ENCODE measurements at regions not wholly inside any gene's neighbourhood (a gene's known extent, or its start where the extent isn't known, plus 50 kb on each side); places are given as distances from the start of the nearest gene placed in this dataset.

- Histone ChIP-seq H3K4me3 (no peak overlapping the region), H3K9me3 (no peaks in the 10 kb centered on the region), H3K27ac (no peak overlapping the region), H3K27me3 (replicated peaks; ENCODE audit: insufficient read depth) (no peaks in the 10 kb centered on the region), H3K4me1 (ENCODE audit: control insufficient read depth in 1 of 2, low read depth in 2 of 2) (peaks cover 8 to 9% of the 10 kb centered on the region in 2 donors), H3K36me3 (no peaks in the 10 kb centered on the region)
- DNase-seq (ENCODE audit: low spot score) (no peak), ATAC-seq (ENCODE audit: insufficient number of reproducible peaks, low FRiP score, low read depth) (no peak)
- no peak for TF ChIP-seq CTCF (IDR thresholded peaks at IDR 0.05)
Observed at GRCh38 chr10:4109469-4109868, 324.5 kb upstream of the KLF6 start.

GRCh38 chr10:4108693-4109092 is 323.7 kb upstream of the KLF6 start:
- Histone ChIP-seq H3K9me3 (no peaks in the 10 kb centered on the region), H3K36me3 (no peaks in the 10 kb centered on the region), H3K4me1 (ENCODE audit: control insufficient read depth in 1 of 2, low read depth in 2 of 2) (peaks cover 8 to 9% of the 10 kb centered on the region in 2 donors), H3K4me3 (no peak overlapping the region), H3K27ac (no peak overlapping the region), H3K27me3 (replicated peaks; ENCODE audit: insufficient read depth) (no peaks in the 10 kb centered on the region)
- DNase-seq (ENCODE audit: low spot score) (no peak), ATAC-seq (ENCODE audit: insufficient number of reproducible peaks, low FRiP score, low read depth) (no peak)
- TF ChIP-seq CTCF (IDR thresholded peaks at IDR 0.05), result no peak

GRCh38 chr10:4107285-4107851 is 322.4 kb upstream of the KLF6 start:
- H3K4me3 ChIP-seq, result no peak overlapping the region
- H3K4me1 ChIP-seq (ENCODE audit: control insufficient read depth in 1 of 2, low read depth in 2 of 2), result peaks cover 8 to 9% of the 10 kb centered on the region in 2 donors
- ATAC-seq (ENCODE audit: insufficient number of reproducible peaks, low FRiP score, low read depth) (no peak), DNase-seq (ENCODE audit: low spot score) (no peak)
- H3K9me3 ChIP-seq, result no peaks in the 10 kb centered on the region
- H3K27me3 ChIP-seq (replicated peaks; ENCODE audit: insufficient read depth), result no peaks in the 10 kb centered on the region
- H3K27ac ChIP-seq, result no peak overlapping the region
- H3K36me3 ChIP-seq, result no peaks in the 10 kb centered on the region
- TF ChIP-seq CTCF (IDR thresholded peaks at IDR 0.05), result no peak

- no peak overlapping the region for H3K27ac ChIP-seq
- H3K4me1 ChIP-seq (ENCODE audit: control insufficient read depth in 1 of 2, low read depth in 2 of 2), result no peaks in the 10 kb centered on the region
- DNase-seq (ENCODE audit: low spot score) (no peak), ATAC-seq (ENCODE audit: insufficient number of reproducible peaks, low FRiP score, low read depth) (no peak)
- TF ChIP-seq CTCF (IDR thresholded peaks at IDR 0.05), result no peak
- H3K4me3 ChIP-seq, result no peak overlapping the region
- no peaks in the 10 kb centered on the region for H3K27me3 ChIP-seq (replicated peaks; ENCODE audit: insufficient read depth)
- no peaks in the 10 kb centered on the region for H3K9me3 ChIP-seq
- H3K36me3 ChIP-seq, result no peaks in the 10 kb centered on the region
Observed at GRCh38 chr10:4103603-4104002, 318.6 kb upstream of the KLF6 start.

- Histone ChIP-seq H3K4me3 (no peak overlapping the region), H3K9me3 (no peaks in the 10 kb centered on the region), H3K27ac (no peak overlapping the region), H3K27me3 (replicated peaks; ENCODE audit: insufficient read depth) (no peaks in the 10 kb centered on the region), H3K36me3 (no peaks in the 10 kb centered on the region), H3K4me1 (ENCODE audit: control insufficient read depth in 1 of 2, low read depth in 2 of 2) (no peaks in the 10 kb centered on the region)
- no peak for TF ChIP-seq CTCF (IDR thresholded peaks at IDR 0.05)
- DNase-seq (ENCODE audit: low spot score), result no peak
- no peak for ATAC-seq (ENCODE audit: insufficient number of reproducible peaks, low FRiP score, low read depth)
Observed at GRCh38 chr10:4102802-4103344, 317.9 kb upstream of the KLF6 start.
